GM19351 (cell line): ENCODE measurements at regions not wholly inside any gene's neighbourhood (a gene's known extent, or its start where the extent isn't known, plus 50 kb on each side); places are given as distances from the start of the nearest gene placed in this dataset.
"Not testable (repeated sequence)": the region's sequence is repeated elsewhere in the genome, so short reads cannot be mapped to it uniquely, and the experiment has no call there.

Experiments used
- ATAC-seq: cut with Tn5 transposase; IDR thresholded peaks from one replicate; pipeline ENCODE4 v1.9.1; 2021; ENCODE audit warnings: mild to moderate bottlenecking, moderate library complexity; ENCODE audit not compliant: unreplicated experiment

DNA sequence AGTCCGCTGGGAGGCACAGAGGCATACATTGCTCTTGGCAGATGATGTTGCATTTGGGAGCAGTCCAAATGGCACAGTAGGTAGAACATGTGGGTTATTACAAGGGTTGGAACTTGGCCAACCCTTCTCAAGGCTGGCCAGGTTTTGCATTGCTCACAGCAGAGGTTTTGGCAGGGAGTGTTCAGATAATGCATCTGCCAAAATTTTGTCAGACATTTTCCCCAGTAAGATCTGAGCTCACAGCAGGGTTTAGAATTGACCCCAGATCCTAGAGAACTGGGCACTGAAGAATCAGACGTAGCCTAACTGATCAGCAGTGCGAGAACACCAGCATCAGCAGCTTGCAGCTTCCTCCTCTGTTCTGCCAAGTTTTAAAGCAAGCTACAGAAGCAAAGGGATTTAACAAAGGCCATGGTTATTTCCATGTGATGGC, 468.8 kb upstream of the KIF2B start:
- ATAC-seq, result no peak

- no peak for ATAC-seq
These were observed 477.9 kb upstream of the KIF2B start for GRCh38 chr17:53344778-53345177.

DNA sequence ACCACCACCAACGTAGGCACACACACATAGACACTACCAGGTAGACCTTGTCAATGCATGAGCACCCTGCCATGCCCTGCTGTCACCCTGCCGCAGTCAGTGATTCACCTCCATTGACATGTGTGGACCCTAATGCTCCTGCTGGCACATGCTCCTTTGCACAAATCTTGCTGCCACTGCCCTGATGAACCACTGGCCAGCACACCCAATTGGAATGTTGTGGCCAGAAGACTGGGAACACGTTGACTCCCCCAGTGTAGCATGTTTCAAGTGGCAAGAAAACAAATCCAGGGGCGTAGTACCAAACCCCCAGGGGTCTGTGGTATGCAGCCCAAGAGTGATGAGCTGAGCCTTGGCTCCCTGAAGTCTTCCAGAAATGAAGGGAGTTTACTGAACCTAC, 486.4 kb upstream of the KIF2B start:
- ATAC-seq, result no peak

DNA sequence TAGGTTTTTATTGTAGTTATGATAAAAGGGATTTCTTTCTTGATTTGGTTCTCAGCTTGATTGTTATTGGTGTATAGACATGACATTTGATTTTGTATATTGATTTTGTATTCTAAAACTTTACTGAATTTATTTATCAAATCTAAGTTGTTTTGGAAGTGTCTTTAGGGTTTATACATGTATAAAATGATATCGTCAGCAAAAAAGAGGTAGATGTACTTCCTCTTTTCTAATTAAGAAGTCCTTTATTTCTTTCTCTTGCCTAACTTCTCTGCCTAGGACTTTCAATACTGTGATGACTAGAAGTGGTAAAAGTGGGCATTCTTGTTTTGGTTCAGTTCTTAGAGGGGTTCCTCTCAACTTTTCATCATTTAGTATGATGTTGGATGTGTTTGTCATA, 487.3 kb upstream of the KIF2B start:
- ATAC-seq, result no peak

- no peak for ATAC-seq
These were observed 492.0 kb upstream of the KIF2B start for GRCh38 chr17:53330756-53331155.

DNA sequence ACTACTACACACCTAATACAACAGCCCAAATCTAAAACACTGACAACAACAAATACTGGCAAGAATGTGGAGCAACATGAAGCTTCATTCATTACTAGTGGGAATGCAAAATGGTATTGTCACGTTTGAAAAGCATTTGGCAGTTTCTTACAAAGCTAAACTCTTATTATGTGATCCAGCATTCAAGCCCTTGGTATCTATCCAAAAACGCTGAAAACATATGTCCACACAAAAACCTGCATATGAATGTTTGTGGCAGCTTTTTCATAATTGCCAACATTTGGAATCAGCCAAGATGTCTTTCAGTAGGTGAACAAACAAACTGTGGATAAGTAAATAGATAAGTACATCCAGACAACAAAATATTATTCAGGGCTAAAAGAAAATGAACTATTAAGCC, 501.1 kb upstream of the KIF2B start:
- no peak for ATAC-seq

DNA sequence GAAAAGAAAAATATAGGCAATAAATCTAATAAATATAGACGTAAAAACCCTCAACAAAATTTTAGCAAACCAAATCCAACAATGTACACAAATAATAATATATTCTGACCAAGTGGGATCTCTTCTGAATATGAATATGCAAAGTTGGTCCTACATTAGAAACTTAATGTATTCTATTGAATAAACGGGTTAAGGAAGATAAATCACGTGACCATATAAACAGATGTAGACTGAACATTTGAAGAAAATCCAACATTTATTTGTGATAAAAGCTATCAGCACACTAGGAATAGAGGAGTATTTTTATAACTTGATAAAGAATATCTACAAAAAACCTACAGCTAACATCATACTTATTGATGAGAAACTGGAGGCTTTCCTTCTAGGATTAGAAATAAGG, 502.8 kb upstream of the KIF2B start:
- no peak for ATAC-seq

DNA sequence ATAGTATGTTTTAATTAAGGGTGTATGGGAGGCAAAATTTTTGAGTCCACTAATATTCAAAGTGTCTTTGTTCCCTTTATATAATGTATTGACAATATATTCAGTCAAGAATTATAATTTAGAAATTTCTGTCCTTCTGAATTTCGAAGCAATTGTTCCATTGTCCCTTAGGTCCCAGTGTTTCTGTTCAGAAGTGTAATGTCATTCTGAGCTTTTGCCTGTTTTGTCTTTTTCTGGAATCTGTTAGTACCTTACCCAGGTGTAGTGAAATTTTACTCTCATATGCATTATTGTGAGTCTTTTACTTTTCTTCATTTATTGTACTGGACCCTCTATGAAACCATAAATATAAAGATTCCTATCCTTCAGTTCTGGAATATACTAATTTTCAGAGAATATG, 505.7 kb upstream of the KIF2B start:
- ATAC-seq, result no peak

GRCh38 chr17:53316073-53316472, 506.7 kb upstream of the KIF2B start:
- ATAC-seq, result no peak

- ATAC-seq, result no peak
These were observed 508.2 kb upstream of the KIF2B start for GRCh38 chr17:53314521-53314920.

DNA sequence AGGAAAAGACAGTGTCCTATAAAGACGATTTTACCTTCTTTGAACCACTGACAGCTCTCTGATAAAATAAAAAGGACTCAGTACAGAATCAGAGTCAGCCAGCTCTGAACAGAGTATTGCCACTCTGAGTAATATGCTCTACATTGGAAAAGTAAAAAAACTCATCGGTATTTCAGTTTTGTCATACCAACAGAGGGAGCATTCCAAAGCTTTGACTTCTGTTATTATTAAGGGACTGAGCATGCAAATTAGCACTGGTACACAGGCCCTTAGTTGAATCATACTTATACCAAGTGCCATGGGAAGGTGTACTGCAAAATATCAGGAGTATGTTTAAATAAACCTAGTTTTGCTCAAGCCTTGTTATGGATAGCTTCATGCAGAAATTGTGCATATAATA, 509.0 kb upstream of the KIF2B start:
- no peak for ATAC-seq

- ATAC-seq, result no peak
These were observed 544.3 kb upstream of the KIF2B start for GRCh38 chr17:53278466-53278865.

- no peak for ATAC-seq
These were observed 549.6 kb upstream of the KIF2B start for GRCh38 chr17:53273126-53273525.

- no peak for ATAC-seq
These were observed 551.8 kb upstream of the KIF2B start for GRCh38 chr17:53270936-53271335.

- ATAC-seq, result no peak
These were observed 558.0 kb upstream of the KIF2B start for GRCh38 chr17:53264730-53265129.

DNA sequence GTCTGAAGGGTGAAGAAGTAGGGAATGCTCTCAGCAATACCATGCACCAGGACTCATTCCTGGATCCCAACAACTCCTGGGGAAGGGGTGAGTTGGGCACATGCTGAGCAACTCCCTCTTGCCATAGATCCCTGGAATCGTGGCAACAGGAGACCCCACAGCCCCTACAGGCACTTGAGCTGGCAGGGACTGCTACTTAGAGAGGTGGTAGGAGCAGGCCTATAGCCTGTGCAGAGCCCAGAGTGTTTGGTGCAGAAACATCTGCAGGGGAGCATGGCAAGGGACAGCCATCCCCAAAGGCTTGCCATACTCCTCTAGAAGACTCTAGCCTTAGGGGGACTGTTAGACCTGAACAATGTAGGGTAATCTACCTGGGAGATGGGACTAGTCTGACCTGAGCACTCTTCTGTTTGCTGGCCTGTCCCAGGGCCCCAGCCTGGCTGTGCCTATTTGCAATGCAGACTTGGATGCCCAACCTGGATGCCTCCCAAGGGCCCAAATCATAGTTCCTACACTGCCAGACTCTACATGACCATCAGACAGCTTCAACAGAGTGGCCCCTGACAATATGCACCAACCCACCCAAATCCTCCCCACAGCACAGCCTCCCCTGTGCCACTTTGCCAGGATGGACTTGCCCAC, 568.6 kb upstream of the KIF2B start:
- no peak for ATAC-seq

DNA sequence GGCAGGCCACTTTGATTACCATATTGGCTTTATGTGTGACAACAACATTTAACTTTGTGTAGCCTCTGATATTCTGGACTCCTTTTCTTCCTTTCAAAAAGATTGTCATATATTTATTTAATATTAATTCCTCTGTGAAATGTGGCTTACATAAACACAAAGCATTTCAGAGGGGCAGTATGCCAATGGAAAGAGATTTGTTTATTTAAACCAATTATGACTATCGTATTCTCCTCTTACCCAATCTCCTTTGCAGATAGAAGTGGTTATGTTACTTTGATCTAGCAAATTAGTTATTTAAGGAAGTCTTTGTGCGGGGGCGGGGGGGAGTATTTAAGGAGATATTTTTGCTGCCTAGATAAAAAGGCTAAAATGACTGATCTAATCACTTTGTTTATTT, 573.7 kb upstream of the KIF2B start:
- no peak for ATAC-seq

DNA sequence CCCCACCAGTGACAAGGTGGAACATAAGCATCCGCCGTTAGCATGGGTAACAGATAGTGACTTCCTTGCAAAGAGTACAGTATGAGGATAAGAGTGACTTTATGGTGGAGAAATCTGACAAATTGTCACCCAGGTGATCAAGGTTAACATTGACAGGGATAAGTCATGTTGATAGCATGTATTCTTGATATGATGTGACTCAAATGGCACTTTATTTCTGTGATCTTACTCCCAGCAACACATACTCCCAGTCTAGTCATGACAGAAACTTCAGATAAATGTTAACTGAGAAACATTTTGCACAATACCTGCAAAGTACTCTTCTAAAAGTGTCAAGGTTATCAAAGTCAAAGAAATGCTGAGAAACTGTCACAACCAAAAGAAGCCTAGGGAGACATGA, 588.6 kb upstream of the KIF2B start:
- no peak for ATAC-seq

DNA sequence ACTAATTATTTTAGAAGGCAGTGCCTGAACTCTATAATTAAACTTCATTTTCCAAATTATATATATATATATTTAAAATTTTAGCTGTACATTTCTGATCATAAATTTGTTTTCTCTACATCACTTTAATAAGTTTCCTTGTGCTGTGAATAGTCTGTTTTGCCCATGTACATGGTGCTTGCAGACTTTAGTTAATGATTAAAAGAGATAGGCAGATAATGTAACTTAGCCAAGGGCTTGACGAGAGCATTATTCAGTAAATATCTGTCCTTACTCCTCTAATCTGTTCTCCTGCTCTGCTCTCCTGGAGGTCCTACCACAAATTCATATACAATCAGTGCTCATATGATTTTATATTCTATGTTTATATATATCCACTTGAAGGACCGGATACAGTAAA, 595.2 kb upstream of the KIF2B start:
- ATAC-seq, result no peak

DNA sequence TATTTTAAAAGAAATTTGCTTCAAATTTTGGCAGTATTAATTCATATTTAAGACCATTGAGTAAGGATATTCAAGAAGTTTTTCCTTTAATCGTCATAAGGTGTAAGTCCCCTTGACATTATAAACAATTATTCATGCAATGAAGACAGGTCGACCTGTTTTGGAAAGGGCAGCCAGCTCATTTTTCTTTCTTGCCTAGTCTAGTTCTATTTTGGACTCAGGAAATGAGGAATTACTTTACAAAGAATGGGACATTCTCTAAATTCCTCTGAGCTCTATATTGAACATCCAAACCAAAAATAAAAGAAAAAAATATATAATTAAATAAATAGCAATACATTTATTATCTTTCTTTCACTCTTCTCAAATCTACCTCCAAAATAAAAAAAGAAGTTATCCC, 595.6 kb upstream of the KIF2B start:
- ATAC-seq, result no peak

DNA sequence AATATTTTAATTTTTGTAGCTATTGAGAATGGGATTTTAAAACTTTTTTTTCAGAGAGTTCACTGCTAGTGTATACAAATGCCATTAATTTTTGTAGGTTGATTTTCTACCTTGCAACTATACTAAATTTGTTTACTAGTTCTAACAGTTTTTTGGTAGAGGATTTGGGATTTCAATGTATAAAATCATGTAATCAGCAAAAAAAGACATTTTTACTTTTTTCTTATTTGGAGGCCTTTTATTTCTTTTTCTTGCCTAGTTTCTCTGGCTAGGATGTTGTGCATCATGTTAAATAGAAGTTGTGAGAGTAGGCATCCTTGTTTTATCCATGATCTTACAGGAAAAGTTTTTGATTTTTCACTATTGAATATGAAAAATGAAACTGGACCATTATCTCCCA, 602.9 kb upstream of the KIF2B start:
- ATAC-seq, result no peak

DNA sequence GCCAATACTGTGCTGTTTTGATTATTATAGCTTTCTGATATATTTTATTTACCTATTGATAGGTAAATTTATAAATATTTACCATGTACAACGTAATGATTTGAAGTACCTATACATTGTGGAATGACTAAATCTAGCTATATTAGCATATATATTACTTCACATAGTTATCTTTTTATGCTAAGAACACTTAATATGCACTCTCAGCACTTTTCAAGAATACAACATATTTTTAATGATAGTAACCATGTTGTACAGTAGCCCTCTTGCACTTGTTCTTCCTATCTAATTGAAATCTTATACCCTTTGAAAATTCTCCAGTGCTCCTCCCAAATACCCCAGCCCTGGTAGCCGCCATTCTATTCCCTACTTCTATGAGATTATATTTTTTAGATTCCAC, 604.0 kb upstream of the KIF2B start:
- no peak for ATAC-seq

- ATAC-seq, result no peak
These were observed 605.4 kb upstream of the KIF2B start for GRCh38 chr17:53217311-53217710.

GRCh38 chr17:53208935-53209334, 613.8 kb upstream of the KIF2B start:
- not testable (repeated sequence) for ATAC-seq
